ENCODE measurements at regions not wholly inside any gene's neighbourhood (a gene's known extent, or its start where the extent isn't known, plus 50 kb on each side); places are given as distances from the start of the nearest gene placed in this dataset.

GRCh38 chr3:30102356-30102755 is 504.0 kb upstream of the TGFBR2 start:
- Mint-ChIP-seq H3K4me3 (no peak overlapping the region), H3K27me3 (ENCODE audit: low read depth, poor library complexity) (peaks cover 3% of the 10 kb centered on the region), H3K4me1 (peaks cover 10% of the 10 kb centered on the region), H3K36me3 (ENCODE audit: low read depth) (peaks cover 13% of the 10 kb centered on the region), H3K9me3 (peaks cover 30% of the 10 kb centered on the region), H3K27ac (no peak overlapping the region)
- TF ChIP-seq, protein P1, sequence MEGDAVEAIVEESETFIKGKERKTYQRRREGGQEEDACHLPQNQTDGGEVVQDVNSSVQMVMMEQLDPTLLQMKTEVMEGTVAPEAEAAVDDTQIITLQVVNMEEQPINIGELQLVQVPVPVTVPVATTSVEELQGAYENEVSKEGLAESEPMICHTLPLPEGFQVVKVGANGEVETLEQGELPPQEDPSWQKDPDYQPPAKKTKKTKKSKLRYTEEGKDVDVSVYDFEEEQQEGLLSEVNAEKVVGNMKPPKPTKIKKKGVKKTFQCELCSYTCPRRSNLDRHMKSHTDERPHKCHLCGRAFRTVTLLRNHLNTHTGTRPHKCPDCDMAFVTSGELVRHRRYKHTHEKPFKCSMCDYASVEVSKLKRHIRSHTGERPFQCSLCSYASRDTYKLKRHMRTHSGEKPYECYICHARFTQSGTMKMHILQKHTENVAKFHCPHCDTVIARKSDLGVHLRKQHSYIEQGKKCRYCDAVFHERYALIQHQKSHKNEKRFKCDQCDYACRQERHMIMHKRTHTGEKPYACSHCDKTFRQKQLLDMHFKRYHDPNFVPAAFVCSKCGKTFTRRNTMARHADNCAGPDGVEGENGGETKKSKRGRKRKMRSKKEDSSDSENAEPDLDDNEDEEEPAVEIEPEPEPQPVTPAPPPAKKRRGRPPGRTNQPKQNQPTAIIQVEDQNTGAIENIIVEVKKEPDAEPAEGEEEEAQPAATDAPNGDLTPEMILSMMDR (IDR thresholded peaks at IDR 0.05): no peak
- DNase-seq: no peak

DNA sequence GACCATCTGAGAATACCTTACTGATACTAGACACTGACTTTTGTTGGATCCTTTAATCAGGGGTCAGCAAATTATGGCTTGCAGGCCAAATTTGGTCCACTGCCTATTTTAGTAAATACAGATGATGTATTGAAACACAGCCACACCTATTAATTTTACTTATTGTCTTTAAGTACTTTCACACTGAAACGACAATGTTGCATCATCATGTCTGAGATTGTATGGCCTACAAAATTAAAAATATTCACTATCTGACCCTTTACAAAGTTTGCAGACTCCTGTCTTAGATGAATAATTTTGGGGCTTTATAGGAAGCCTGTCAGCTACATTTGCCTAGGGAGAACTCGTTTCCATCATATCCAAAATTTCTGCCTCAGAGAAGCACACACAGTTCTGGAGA is 503.2 kb upstream of the TGFBR2 start:
- H3K4me1 Mint-ChIP-seq: peaks cover 12% of the 10 kb centered on the region
- H3K27me3 Mint-ChIP-seq (ENCODE audit: low read depth, poor library complexity): peaks cover 3% of the 10 kb centered on the region
- no peak overlapping the region for H3K4me3 Mint-ChIP-seq
- no peak for DNase-seq
- peak overlapping the region; percentile 29 for H3K27ac Mint-ChIP-seq
- H3K36me3 Mint-ChIP-seq (ENCODE audit: low read depth): peaks cover 13% of the 10 kb centered on the region
- TF ChIP-seq, protein P1 (IDR thresholded peaks at IDR 0.05): no peak
- H3K9me3 Mint-ChIP-seq: peaks cover 30% of the 10 kb centered on the region

- no peak for DNase-seq
- Mint-ChIP-seq H3K27ac (no peak overlapping the region), H3K9me3 (peaks cover 27% of the 10 kb centered on the region), H3K36me3 (ENCODE audit: low read depth) (peaks cover 13% of the 10 kb centered on the region), H3K27me3 (ENCODE audit: low read depth, poor library complexity) (peaks cover 3% of the 10 kb centered on the region), H3K4me1 (peaks cover 8% of the 10 kb centered on the region), H3K4me3 (no peak overlapping the region)
- TF ChIP-seq, protein P1 (IDR thresholded peaks at IDR 0.05): no peak
Observed at GRCh38 chr3:30107531-30107930, 498.9 kb upstream of the TGFBR2 start.

DNA sequence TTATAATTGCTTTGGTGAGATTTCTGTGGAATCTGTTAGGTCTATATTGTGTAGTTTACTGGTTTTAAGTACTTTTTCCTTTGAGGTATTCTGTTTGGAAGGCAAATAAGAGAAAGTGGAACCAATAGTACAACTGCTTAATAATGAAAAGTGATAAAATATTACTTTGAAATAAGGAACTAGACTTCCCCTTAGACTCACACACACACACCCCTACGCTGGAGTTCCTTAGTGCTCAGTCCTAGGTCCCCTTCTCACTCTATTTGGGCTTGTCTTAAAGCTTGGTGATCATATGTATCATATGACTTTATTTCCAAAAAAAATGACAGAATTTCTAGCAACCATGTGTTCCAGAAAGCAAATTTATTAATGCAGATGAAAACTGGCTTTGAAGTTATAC is 494.0 kb upstream of the TGFBR2 start:
- peaks cover 8% of the 10 kb centered on the region for H3K4me1 Mint-ChIP-seq
- no peaks in the 10 kb centered on the region for H3K27me3 Mint-ChIP-seq (ENCODE audit: low read depth, poor library complexity)
- TF ChIP-seq, protein P1 (IDR thresholded peaks at IDR 0.05): no peak
- H3K27ac Mint-ChIP-seq: no peak overlapping the region
- no peaks in the 10 kb centered on the region for H3K9me3 Mint-ChIP-seq
- no peaks in the 10 kb centered on the region for H3K36me3 Mint-ChIP-seq (ENCODE audit: low read depth)
- no peak for DNase-seq
- H3K4me3 Mint-ChIP-seq: no peak overlapping the region

DNA sequence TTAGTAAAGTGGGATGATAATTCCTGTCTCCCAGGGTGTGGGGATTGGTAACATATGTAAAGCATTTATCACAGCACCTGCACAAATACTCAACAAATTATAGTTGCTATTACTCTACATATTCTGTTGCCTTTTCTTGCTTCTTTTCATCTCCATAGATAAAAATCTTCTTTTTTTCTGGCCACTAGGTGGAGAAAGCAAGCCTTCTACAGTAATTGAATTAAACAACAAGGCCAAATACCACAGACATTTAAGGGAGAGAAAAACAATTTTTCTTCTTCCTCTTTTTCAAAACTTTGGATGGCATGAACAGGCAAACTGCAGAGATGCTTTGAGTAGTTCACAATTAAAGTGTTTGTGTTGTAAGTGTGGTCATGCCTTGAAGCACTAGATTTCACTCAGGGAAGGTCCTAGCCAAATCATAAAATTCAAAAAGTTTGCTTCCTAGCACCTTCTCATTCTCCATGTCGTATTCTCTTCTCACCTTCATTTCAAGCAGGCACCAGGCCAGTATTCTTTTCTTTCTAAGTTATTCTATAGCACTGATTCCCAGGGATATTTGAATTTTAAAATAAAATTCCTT is 493.4 kb upstream of the TGFBR2 start:
- H3K4me1 Mint-ChIP-seq: peaks cover 7% of the 10 kb centered on the region
- DNase-seq: no peak

GRCh38 chr3:30113906-30114305 is 492.5 kb upstream of the TGFBR2 start:
- no peaks in the 10 kb centered on the region for H3K9me3 Mint-ChIP-seq
- TF ChIP-seq, protein P1 (IDR thresholded peaks at IDR 0.05): no peak
- no peaks in the 10 kb centered on the region for H3K4me1 Mint-ChIP-seq
- DNase-seq: no peak
- no peaks in the 10 kb centered on the region for H3K36me3 Mint-ChIP-seq (ENCODE audit: low read depth)
- no peak overlapping the region for H3K27ac Mint-ChIP-seq
- H3K27me3 Mint-ChIP-seq (ENCODE audit: low read depth, poor library complexity): no peaks in the 10 kb centered on the region
- H3K4me3 Mint-ChIP-seq: no peak overlapping the region

More for the DNA sequence above, 493.4 kb upstream of the TGFBR2 start:
- Mint-ChIP-seq H3K27ac (no peak overlapping the region), H3K9me3 (no peaks in the 10 kb centered on the region), H3K27me3 (ENCODE audit: low read depth, poor library complexity) (no peaks in the 10 kb centered on the region), H3K36me3 (ENCODE audit: low read depth) (no peaks in the 10 kb centered on the region), H3K4me3 (no peak overlapping the region)
- TF ChIP-seq, protein P1 (IDR thresholded peaks at IDR 0.05): peak; percentile 51
